Tibial nerve (tissue), 4 donors: ENCODE measurements at regions not wholly inside any gene's neighbourhood (a gene's known extent, or its start where the extent isn't known, plus 50 kb on each side); places are given as distances from the start of the nearest gene placed in this dataset.

Experiments
- CTCF ChIP-seq, 5 experiments: fragments of 200-600 bp in 3 of 5; fragments of 450-650 bp in 2 of 5; sonication (generic) in 3 of 5; IDR thresholded peaks; one replicate each; pipeline ENCODE4 v1.5.1; 2016 to 2019; ENCODE audit warnings: antibody characterized with exemption in 5 of 5, mild to moderate bottlenecking in 3 of 5, moderate library complexity in 2 of 5
- EP300 ChIP-seq, 2 donors: sonication (generic); formaldehyde crosslinking; IDR thresholded peaks; one replicate each; pipeline ENCODE4 v1.6.1; 2017; ENCODE audit warnings: antibody characterized with exemption in 2 of 2, mild to moderate bottlenecking in 1 of 2

- TF ChIP-seq CTCF (IDR thresholded peaks at IDR 0.05): no peak
- no peak for TF ChIP-seq EP300 (IDR thresholded peaks at IDR 0.05)
These were observed 176.2 kb upstream of the RNF32 start for GRCh38 chr7:156464339-156464738.
